ENCODE measurements at regions not wholly inside any gene's neighbourhood (a gene's known extent, or its start where the extent isn't known, plus 50 kb on each side); places are given as distances from the start of the nearest gene placed in this dataset.

DNA sequence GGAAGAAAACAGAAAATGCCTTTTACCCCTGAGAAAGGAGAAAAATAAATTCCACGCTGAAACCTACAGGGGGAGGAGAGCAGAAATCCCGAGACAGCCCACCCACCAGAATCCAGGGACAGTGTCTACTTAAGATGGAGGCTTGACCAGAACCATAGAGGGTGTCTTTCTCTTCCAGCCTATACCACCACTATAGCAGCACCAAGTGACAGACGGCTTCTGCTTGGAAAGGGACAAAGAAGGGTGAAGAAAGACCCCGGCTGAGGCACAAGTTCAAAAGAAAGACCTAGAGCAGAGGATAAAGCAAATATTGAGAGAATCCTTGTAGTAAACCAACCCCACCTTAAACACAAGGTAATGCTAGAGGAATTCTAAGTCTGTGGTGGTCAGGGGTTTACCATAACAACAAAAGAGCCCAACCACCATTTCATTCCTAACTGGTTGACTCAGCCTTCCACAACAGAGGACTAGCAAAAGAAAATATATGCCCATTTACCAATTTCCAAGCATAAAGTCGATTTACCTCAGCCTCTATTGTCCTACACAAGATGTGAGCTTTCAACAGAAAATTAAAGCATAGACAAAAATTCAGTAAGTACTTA lies 105.3 kb upstream of the FOXG1 start:
- Histone ChIP-seq H3K4me3 (ENCODE audit: insufficient read depth, low read depth, low read length) (no peak overlapping the region), H3K9me1 (ENCODE audit: insufficient read depth, low read length) (no peaks in the 10 kb centered on the region), H3K79me1 (ENCODE audit: low read depth in 1 of 2, low read length in 2 of 2) (no peaks in the 10 kb centered on the region), H2BK5ac (ENCODE audit: low read depth, low read length, poor library complexity, severe bottlenecking) (no peak overlapping the region), H3K56ac (ENCODE audit: extremely low read depth, insufficient read depth, low read length) (no peak overlapping the region), H4K20me1 (ENCODE audit: insufficient read depth, low read length) (no peaks in the 10 kb centered on the region), H3K4me1 (ENCODE audit: control insufficient read depth, insufficient read depth, low read length) (no peaks in the 10 kb centered on the region), H2AK5ac (ENCODE audit: low read depth, low read length) (no peak overlapping the region), H3K14ac (replicated peaks; ENCODE audit: low read depth, low read length) (no peak overlapping the region), H3K9me3 (ENCODE audit: control insufficient read depth, insufficient read depth, low read length) (peaks cover 3% of the 10 kb centered on the region), H3K9ac (ENCODE audit: low read depth, low read length) (no peak overlapping the region), H4K8ac (ENCODE audit: low read depth in 2 of 2, low read length in 2 of 2) (no peak overlapping the region; a peak in 1 of 4 replicates), H2AFZ (replicated peaks; ENCODE audit: low read length, poor library complexity) (peak overlapping the region; percentile 43), H2BK20ac (ENCODE audit: low read depth, low read length) (0 out of 2 replicates have a peak overlapping the region, but pooled peaks have one; percentile 24), H2BK15ac (ENCODE audit: low read depth, low read length) (no peak overlapping the region), H3K27ac (ENCODE audit: insufficient read depth, low read length) (no peak overlapping the region), H3K27me3 (ENCODE audit: control insufficient read depth, insufficient read depth, low read length) (no peaks in the 10 kb centered on the region), H4K91ac (ENCODE audit: insufficient read depth, low read depth, low read length) (peak overlapping the region; percentile 26; the same call in 1 of the 2 replicates), H3K4ac (ENCODE audit: low read depth, low read length) (peak overlapping the region; percentile 35; the same call in 1 of the 2 replicates), H2AK9ac (replicated peaks; ENCODE audit: low read depth, low read length, poor library complexity) (peak overlapping the region; percentile 24), H3K36me3 (ENCODE audit: control insufficient read depth, insufficient read depth, low read length) (no peaks in the 10 kb centered on the region), H3K23ac (ENCODE audit: low read depth, low read length) (no peak overlapping the region), H2BK120ac (ENCODE audit: low read depth, low read length) (peak overlapping the region; percentile 64), H3K18ac (ENCODE audit: low read depth, low read length) (no peak overlapping the region), H3K4me2 (ENCODE audit: low read depth, low read length) (no peak overlapping the region; the same call in 1 of the 2 replicates), H4K5ac (ENCODE audit: low read depth, low read length) (no peak overlapping the region)
- no CpG with 5 or more reads among the region's 5 CpGs for WGBS, 2 experiments (ENCODE audit: extremely low coverage in 2 of 2, insufficient read length in 1 of 2)
- intact Hi-C loops (cut with micrococcal nuclease) = no loop called here
- ChIA-PET CTCF (no interaction called here), POLR2A (ENCODE audit: unreplicated experiment) (no interaction called here)
- TF ChIP-seq RCOR1 (IDR thresholded peaks at IDR 0.05; ENCODE audit: insufficient replicate concordance, low read length) (no peak), RFX5 (IDR thresholded peaks at IDR 0.05; ENCODE audit: low read depth, low read length) (no peak), FOS (IDR thresholded peaks at IDR 0.05; ENCODE audit: low read depth, low read length) (no peak), SMC3 (IDR thresholded peaks at IDR 0.05; ENCODE audit: low read depth, low read length) (no peak), POLR2A (IDR thresholded peaks at IDR 0.05; ENCODE audit: low read depth, low read length) (no peak), MAZ (IDR thresholded peaks at IDR 0.05; ENCODE audit: borderline replicate concordance, low read depth, low read length) (no peak), NFE2L2 (IDR thresholded peaks at IDR 0.05; ENCODE audit: low read depth, low read length) (no peak), CHD1 (IDR thresholded peaks at IDR 0.05; ENCODE audit: low read depth, low read length) (no peak), RAD21 (IDR thresholded peaks at IDR 0.05; ENCODE audit: low read length) (no peak), MAFK (IDR thresholded peaks at IDR 0.05; ENCODE audit: low read depth, low read length) (no peak)
- TF ChIP-seq, protein P1, sequence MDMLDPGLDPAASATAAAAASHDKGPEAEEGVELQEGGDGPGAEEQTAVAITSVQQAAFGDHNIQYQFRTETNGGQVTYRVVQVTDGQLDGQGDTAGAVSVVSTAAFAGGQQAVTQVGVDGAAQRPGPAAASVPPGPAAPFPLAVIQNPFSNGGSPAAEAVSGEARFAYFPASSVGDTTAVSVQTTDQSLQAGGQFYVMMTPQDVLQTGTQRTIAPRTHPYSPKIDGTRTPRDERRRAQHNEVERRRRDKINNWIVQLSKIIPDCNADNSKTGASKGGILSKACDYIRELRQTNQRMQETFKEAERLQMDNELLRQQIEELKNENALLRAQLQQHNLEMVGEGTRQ (IDR thresholded peaks at IDR 0.05; ENCODE audit: low read depth, low read length) = no peak
- no TSS peak for BruUV-seq (replicated peaks)
- in situ Hi-C loops (cut with MboI; ENCODE audit: low sequenced_read_pairs) = no loop called here
- dilution Hi-C loops (cut with HindIII; ENCODE audit: low sequenced_read_pairs, unreplicated experiment) = no loop called here
- ATAC-seq (ENCODE audit: low read depth) (no peak), DNase-seq (peak; percentile 28)

Measured in IMR-90 (cell line).